ENCODE measurements at regions not wholly inside any gene's neighbourhood (a gene's known extent, or its start where the extent isn't known, plus 50 kb on each side); places are given as distances from the start of the nearest gene placed in this dataset.
A peak's percentile ranks its signal among the peaks of the same experiment; 100 is the strongest.

DNA sequence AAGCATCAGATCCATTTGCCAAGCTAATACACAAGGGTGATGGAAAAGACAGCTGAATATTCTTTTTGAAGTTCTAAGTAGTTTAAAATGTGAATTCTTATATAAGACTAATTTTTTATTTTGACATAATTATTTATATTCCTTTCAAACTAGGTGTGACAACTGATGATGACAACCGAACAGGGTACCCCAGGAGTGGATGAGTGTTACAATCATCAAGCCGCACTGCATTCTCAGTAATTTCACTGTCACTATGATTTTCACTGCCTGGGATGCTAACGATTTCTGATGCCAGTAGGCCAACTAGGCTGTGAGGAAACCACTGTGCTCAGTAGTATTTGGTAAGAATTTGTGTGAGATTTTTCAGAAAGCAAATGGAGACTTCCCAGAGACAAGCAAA is 317.5 kb downstream of the ARAP2 start:
- no peak overlapping the region for H3K4me3 ChIP-seq (ENCODE audit: low read depth, low read length)
- no peak overlapping the region for H3K27ac ChIP-seq (ENCODE audit: low read depth, low read length)
- no peaks in the 10 kb centered on the region for H3K9me3 ChIP-seq (ENCODE audit: control insufficient read depth, insufficient read depth, low read length)
- no peak for DNase-seq (ENCODE audit: low read depth in 4 of 6, low spot score in 6 of 6)
- H3K4me1 ChIP-seq (ENCODE audit: control insufficient read depth, insufficient read depth, low read length), result no peaks in the 10 kb centered on the region
- H3K27me3 ChIP-seq (ENCODE audit: control insufficient read depth, insufficient read depth, low read length), result no peaks in the 10 kb centered on the region
- WGBS (ENCODE audit: insufficient coverage), result no CpG with 5 or more reads among the region's 3 CpGs
- H3K36me3 ChIP-seq (ENCODE audit: control insufficient read depth, insufficient read depth, low read length), result no peaks in the 10 kb centered on the region

DNA sequence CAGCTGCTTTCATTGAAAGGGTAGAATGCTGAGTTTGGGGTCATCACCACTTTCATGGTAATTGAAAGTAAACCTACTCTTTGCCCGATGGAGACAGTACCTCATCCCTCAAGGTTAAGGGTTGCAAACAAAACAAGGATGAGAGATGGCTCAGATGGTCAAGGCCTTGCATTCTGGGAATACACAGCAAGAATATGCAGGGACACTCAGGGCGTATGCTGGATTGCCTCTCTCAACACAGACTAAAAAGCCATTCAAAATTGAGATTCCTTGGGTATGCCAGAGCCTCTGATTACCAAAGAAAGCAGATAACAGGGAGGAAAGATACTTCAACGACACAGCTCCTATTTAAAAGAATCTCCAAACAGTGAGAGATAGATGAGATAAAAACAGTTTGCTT is 310.4 kb downstream of the ARAP2 start:
- Histone ChIP-seq H3K27me3 (ENCODE audit: control insufficient read depth, insufficient read depth, low read length) (no peaks in the 10 kb centered on the region), H3K9me3 (ENCODE audit: control insufficient read depth, insufficient read depth, low read length) (no peaks in the 10 kb centered on the region), H3K27ac (ENCODE audit: low read depth, low read length) (no peak overlapping the region), H3K4me1 (ENCODE audit: control insufficient read depth, insufficient read depth, low read length) (no peaks in the 10 kb centered on the region), H3K36me3 (ENCODE audit: control insufficient read depth, insufficient read depth, low read length) (no peaks in the 10 kb centered on the region), H3K4me3 (ENCODE audit: low read depth, low read length) (no peak overlapping the region)
- DNase-seq (ENCODE audit: low read depth in 4 of 6, low spot score in 6 of 6), result no peak
- 0% methylated on average over 1 of the region's 3 CpGs for WGBS (ENCODE audit: insufficient coverage)

DNA sequence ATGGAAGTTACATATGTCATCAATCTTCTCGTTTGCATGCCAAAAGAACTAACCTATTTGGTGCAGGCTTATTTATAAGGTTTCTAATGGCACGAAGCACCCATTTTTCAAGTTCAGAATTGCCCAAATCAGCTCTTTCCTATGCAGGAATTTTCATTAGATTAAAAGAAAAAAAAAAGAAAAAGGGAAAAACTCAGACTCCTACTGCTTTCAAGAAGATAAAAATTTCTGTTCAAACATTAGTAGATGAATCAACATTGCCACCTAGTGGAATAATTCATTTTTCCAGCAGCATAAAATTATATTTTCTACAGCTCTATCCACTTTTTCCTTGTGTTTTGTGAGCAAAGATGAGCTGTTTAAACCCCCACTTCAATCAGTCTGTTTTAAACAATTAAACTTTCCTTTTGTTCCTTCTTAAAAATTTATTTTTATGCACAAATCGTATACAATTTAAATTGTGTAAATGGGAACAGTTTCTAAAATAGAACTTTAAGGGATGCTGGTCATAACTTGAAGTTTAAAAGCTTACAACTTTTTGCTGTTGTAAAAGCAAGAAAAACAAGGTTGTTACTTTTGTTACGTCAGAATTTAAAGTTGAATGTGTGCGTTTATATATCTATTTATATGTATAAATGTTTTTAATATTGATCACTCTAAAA is 309.9 kb downstream of the ARAP2 start:
- H3K4me1 ChIP-seq (ENCODE audit: control insufficient read depth, insufficient read depth, low read length), result no peaks in the 10 kb centered on the region
- DNase-seq (ENCODE audit: low read depth in 4 of 6, low spot score in 6 of 6), result peak; percentile 50 to 95 (median 66)
- no CpG with 5 or more reads among the region's 5 CpGs for WGBS (ENCODE audit: insufficient coverage)
- H3K9me3 ChIP-seq (ENCODE audit: control insufficient read depth, insufficient read depth, low read length), result no peaks in the 10 kb centered on the region
- H3K4me3 ChIP-seq (ENCODE audit: low read depth, low read length), result no peak overlapping the region
- no peaks in the 10 kb centered on the region for H3K27me3 ChIP-seq (ENCODE audit: control insufficient read depth, insufficient read depth, low read length)
- H3K27ac ChIP-seq (ENCODE audit: low read depth, low read length), result no peak overlapping the region
- no peaks in the 10 kb centered on the region for H3K36me3 ChIP-seq (ENCODE audit: control insufficient read depth, insufficient read depth, low read length)

DNA sequence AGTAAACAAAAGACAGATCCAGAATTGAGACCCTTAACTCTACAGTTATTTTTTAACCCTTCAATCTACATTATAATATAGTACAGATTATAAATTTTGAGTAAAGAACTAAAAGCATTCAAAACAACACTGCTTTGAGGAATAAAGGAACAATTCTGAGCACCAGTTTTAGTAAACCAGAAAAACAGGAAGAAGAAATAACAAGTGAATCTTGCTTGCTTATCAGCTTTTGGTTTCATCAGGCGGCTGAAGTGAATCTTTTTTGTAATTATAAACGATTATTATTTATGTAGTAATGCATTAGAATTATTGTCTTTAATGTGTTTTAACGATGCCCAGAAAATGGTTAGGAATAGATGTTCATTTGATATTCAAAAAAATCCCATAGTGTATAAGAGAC is 305.4 kb downstream of the ARAP2 start:
- WGBS (ENCODE audit: insufficient coverage), result no CpG with 5 or more reads among the region's 3 CpGs
- H3K27me3 ChIP-seq (ENCODE audit: control insufficient read depth, insufficient read depth, low read length), result no peaks in the 10 kb centered on the region
- no peak overlapping the region for H3K4me3 ChIP-seq (ENCODE audit: low read depth, low read length)
- H3K9me3 ChIP-seq (ENCODE audit: control insufficient read depth, insufficient read depth, low read length), result no peaks in the 10 kb centered on the region
- H3K27ac ChIP-seq (ENCODE audit: low read depth, low read length), result no peak overlapping the region
- DNase-seq (ENCODE audit: low read depth in 4 of 6, low spot score in 6 of 6), result no peak
- H3K4me1 ChIP-seq (ENCODE audit: control insufficient read depth, insufficient read depth, low read length), result no peaks in the 10 kb centered on the region
- no peaks in the 10 kb centered on the region for H3K36me3 ChIP-seq (ENCODE audit: control insufficient read depth, insufficient read depth, low read length)

DNA sequence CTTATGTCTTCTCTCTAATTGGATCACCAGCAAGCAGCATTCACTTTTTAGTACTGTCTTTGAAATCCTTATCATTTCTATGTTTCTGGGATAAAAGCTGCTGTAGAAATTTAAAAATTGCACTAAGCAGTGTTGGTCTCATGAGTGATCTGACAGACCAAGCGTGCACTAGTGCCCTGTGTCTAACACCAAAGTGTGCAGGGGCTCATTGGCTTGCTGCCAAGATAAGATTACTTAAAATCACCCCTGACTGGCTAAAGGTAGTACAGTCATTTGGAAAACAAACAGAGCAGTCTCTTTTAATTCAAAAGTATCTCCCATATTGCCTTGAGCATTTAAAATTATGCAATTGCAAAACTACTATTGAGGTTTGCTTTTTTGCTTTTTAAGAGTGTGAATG is 304.6 kb downstream of the ARAP2 start:
- no peaks in the 10 kb centered on the region for H3K9me3 ChIP-seq (ENCODE audit: control insufficient read depth, insufficient read depth, low read length)
- no peaks in the 10 kb centered on the region for H3K36me3 ChIP-seq (ENCODE audit: control insufficient read depth, insufficient read depth, low read length)
- no peaks in the 10 kb centered on the region for H3K27me3 ChIP-seq (ENCODE audit: control insufficient read depth, insufficient read depth, low read length)
- H3K27ac ChIP-seq (ENCODE audit: low read depth, low read length), result no peak overlapping the region
- no peaks in the 10 kb centered on the region for H3K4me1 ChIP-seq (ENCODE audit: control insufficient read depth, insufficient read depth, low read length)
- DNase-seq (ENCODE audit: low read depth in 4 of 6, low spot score in 6 of 6), result peak in 2 of 6 donors; percentile 5 to 43
- WGBS (ENCODE audit: insufficient coverage), result no CpG with 5 or more reads among the region's 1 CpG
- H3K4me3 ChIP-seq (ENCODE audit: low read depth, low read length), result no peak overlapping the region

DNA sequence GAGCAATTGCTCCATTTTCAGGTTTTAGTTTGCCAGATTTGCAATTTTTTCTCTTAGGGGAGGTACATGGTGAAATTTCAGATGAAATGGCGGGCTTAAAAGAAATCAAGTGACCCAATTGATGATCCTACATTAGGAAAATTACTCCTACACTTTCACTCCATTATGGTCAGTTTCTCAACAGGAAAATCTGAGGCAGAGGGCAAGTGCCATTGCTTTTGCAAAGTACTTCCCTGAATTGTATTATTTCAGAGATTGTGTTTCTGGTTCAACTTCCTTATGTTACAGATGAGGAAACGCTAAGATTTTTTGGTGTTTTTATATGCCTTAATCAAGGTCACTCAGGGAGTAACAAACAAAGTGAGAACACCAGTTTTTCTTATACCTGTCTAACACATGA is 302.2 kb downstream of the ARAP2 start:
- no CpG with 5 or more reads among the region's 2 CpGs for WGBS (ENCODE audit: insufficient coverage)
- Histone ChIP-seq H3K27ac (ENCODE audit: low read depth, low read length) (no peak overlapping the region), H3K4me3 (ENCODE audit: low read depth, low read length) (no peak overlapping the region), H3K4me1 (ENCODE audit: control insufficient read depth, insufficient read depth, low read length) (no peaks in the 10 kb centered on the region), H3K9me3 (ENCODE audit: control insufficient read depth, insufficient read depth, low read length) (no peaks in the 10 kb centered on the region), H3K27me3 (ENCODE audit: control insufficient read depth, insufficient read depth, low read length) (no peaks in the 10 kb centered on the region), H3K36me3 (ENCODE audit: control insufficient read depth, insufficient read depth, low read length) (no peaks in the 10 kb centered on the region)
- no peak for DNase-seq (ENCODE audit: low read depth in 4 of 6, low spot score in 6 of 6)

DNA sequence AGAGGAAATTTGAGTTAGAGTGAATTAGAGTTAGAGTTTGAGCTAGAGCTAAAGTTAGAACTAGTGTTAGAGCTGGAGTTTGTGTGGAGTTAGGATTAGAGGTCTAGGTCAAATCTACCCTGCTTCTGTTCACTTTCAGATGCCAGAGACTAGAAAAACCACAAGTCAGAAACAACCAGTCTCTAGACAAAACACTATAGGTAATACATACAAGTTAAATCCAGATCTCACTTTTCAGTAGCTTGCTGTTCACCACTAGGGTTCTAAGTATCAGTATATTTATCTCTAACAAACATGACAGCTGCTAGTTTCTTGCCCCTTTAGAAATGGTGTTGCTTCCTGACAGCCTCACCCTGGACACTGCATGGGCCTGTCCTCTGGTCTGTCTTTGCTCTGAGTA is 300.7 kb downstream of the ARAP2 start:
- no peak overlapping the region for H3K4me3 ChIP-seq (ENCODE audit: low read depth, low read length)
- H3K9me3 ChIP-seq (ENCODE audit: control insufficient read depth, insufficient read depth, low read length), result no peaks in the 10 kb centered on the region
- H3K4me1 ChIP-seq (ENCODE audit: control insufficient read depth, insufficient read depth, low read length), result no peaks in the 10 kb centered on the region
- H3K27me3 ChIP-seq (ENCODE audit: control insufficient read depth, insufficient read depth, low read length), result no peaks in the 10 kb centered on the region
- no peak for DNase-seq (ENCODE audit: low read depth in 4 of 6, low spot score in 6 of 6)
- H3K27ac ChIP-seq (ENCODE audit: low read depth, low read length), result no peak overlapping the region
- H3K36me3 ChIP-seq (ENCODE audit: control insufficient read depth, insufficient read depth, low read length), result no peaks in the 10 kb centered on the region

DNA sequence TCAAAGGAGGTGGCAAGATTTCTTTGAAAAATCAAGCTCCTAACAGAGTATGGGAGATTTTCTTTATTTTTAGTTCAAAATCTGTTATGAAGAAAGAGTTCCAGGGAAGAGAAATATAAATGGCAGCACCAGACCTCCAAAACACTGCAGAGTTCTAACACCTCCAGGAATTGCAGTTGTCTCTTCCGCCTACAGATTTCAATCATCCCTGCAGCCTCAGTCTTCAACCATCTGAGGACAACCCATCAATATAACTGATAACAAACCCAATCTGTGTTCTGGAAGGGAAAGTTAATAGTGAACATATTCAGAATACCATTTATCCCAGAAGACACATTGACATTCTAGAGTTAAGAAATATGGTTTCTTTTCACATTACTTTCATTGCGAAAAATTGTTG is 296.1 kb downstream of the ARAP2 start:
- H3K27me3 ChIP-seq (ENCODE audit: control insufficient read depth, insufficient read depth, low read length), result no peaks in the 10 kb centered on the region
- H3K36me3 ChIP-seq (ENCODE audit: control insufficient read depth, insufficient read depth, low read length), result no peaks in the 10 kb centered on the region
- no CpG with 5 or more reads among the region's 2 CpGs for WGBS (ENCODE audit: insufficient coverage)
- DNase-seq (ENCODE audit: low read depth in 4 of 6, low spot score in 6 of 6), result peak in 1 of 6 donors; percentile 20
- no peak overlapping the region for H3K4me3 ChIP-seq (ENCODE audit: low read depth, low read length)
- H3K27ac ChIP-seq (ENCODE audit: low read depth, low read length), result no peak overlapping the region
- H3K4me1 ChIP-seq (ENCODE audit: control insufficient read depth, insufficient read depth, low read length), result no peaks in the 10 kb centered on the region
- H3K9me3 ChIP-seq (ENCODE audit: control insufficient read depth, insufficient read depth, low read length), result no peaks in the 10 kb centered on the region

DNA sequence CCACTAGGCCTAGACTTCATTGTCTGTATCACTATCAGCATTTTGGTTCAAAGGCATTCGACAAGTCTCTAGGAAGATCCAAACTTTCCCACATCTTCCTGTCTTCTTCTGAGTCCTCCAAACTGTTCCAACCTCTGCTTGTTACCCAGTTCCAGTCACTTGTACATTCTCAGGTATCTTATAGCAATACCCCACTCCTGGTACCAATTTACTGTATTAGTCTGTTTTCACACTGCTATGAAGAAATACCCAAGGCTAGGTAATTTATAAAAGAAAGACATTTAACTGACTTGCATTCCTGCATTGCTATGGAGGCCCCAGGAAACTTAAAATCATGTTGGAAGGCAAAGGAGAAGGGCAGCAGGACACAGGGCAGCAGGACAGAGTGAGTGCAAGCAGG is 293.9 kb downstream of the ARAP2 start:
- H3K9me3 ChIP-seq (ENCODE audit: control insufficient read depth, insufficient read depth, low read length), result no peaks in the 10 kb centered on the region
- H3K4me1 ChIP-seq (ENCODE audit: control insufficient read depth, insufficient read depth, low read length), result no peaks in the 10 kb centered on the region
- H3K4me3 ChIP-seq (ENCODE audit: low read depth, low read length), result no peak overlapping the region
- WGBS (ENCODE audit: insufficient coverage), result 100% methylated on average over 1 of the region's 1 CpG
- no peaks in the 10 kb centered on the region for H3K27me3 ChIP-seq (ENCODE audit: control insufficient read depth, insufficient read depth, low read length)
- no peak overlapping the region for H3K27ac ChIP-seq (ENCODE audit: low read depth, low read length)
- no peak for DNase-seq (ENCODE audit: low read depth in 4 of 6, low spot score in 6 of 6)
- no peaks in the 10 kb centered on the region for H3K36me3 ChIP-seq (ENCODE audit: control insufficient read depth, insufficient read depth, low read length)

DNA sequence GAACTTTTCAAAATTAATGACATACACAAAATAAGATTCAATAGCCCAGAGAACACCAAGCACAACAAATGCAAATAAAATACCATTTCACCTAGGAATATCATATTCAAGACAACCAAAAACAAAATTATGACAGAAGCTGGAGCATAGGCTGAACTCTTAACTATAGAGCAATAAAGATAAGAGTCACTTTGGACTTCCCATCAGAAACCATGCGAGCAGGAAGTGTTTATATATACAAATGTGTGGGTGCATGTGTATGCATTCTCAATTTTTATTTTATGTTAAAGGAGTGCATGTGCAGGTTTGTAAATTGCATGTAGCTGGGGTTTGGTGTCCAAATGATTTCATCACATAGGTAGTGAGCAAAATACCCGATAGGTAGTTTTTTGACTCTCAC is 291.6 kb downstream of the ARAP2 start:
- DNase-seq (ENCODE audit: low read depth in 4 of 6, low spot score in 6 of 6), result no peak
- H3K4me3 ChIP-seq (ENCODE audit: low read depth, low read length), result no peak overlapping the region
- H3K4me1 ChIP-seq (ENCODE audit: control insufficient read depth, insufficient read depth, low read length), result no peaks in the 10 kb centered on the region
- H3K27me3 ChIP-seq (ENCODE audit: control insufficient read depth, insufficient read depth, low read length), result no peaks in the 10 kb centered on the region
- no peaks in the 10 kb centered on the region for H3K36me3 ChIP-seq (ENCODE audit: control insufficient read depth, insufficient read depth, low read length)
- 100% methylated on average over 1 of the region's 2 CpGs for WGBS (ENCODE audit: insufficient coverage)
- H3K27ac ChIP-seq (ENCODE audit: low read depth, low read length), result no peak overlapping the region
- H3K9me3 ChIP-seq (ENCODE audit: control insufficient read depth, insufficient read depth, low read length), result no peaks in the 10 kb centered on the region
